ENCODE measurements at regions not wholly inside any gene's neighbourhood (a gene's known extent, or its start where the extent isn't known, plus 50 kb on each side); places are given as distances from the start of the nearest gene placed in this dataset.
"Not testable (repeated sequence)": the region's sequence is repeated elsewhere in the genome, so short reads cannot be mapped to it uniquely, and the experiment has no call there.

DNA sequence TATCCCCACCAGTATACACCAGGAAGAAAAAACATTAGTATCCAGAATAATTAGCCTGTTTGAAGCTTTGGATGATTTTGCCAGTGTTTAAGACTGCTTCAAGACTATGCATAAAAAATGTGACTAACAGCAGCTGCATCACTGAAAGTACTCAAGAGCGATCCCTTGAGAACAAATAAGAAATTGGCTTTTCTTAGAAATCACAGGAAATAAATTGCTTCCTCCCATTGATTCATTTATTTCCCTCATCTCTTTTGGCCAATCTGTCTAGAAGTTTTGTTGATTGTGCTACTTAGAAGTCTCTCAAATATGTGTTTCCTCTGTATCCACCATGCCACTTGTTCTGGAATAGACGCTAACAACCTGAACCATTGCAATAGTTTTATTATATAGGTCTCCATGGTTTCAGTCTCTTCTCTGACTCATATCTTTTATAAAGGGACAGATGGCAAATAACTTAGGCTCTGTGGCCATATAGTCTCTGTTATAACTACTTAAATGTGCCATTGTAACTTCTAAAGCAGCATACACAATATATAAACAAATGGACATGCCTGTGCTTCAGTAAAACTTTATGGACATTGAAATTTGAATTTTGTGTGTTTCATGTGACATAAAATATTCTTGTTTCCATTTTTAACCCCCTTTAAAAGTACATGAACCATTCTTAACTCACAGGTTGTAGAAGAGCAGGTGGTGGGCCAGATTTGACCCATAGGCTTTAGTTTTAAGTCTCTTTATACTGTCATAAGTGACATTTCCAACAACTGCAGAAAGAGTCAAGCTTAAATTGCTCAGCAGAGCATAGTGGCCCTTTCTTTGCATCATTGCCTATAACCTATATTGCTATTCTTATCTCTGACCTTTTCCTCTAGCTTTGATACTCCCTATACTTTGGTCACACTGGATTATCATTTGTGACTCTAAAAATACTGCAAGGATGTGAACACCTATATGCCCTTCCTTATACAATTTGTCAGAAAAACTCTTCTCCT, 123.9 kb downstream of the MC4R start:
- Histone ChIP-seq H3K36me3 (no peaks in the 10 kb centered on the region), H3K27ac (no peak overlapping the region), H3K4me3 (no peak overlapping the region), H3K9me3 (no peaks in the 10 kb centered on the region), H3K4me1 (no peaks in the 10 kb centered on the region), H3K27me3 (no peaks in the 10 kb centered on the region)
- DNase-seq (ENCODE audit: low spot score) = no peak
- TF ChIP-seq, protein P1, sequence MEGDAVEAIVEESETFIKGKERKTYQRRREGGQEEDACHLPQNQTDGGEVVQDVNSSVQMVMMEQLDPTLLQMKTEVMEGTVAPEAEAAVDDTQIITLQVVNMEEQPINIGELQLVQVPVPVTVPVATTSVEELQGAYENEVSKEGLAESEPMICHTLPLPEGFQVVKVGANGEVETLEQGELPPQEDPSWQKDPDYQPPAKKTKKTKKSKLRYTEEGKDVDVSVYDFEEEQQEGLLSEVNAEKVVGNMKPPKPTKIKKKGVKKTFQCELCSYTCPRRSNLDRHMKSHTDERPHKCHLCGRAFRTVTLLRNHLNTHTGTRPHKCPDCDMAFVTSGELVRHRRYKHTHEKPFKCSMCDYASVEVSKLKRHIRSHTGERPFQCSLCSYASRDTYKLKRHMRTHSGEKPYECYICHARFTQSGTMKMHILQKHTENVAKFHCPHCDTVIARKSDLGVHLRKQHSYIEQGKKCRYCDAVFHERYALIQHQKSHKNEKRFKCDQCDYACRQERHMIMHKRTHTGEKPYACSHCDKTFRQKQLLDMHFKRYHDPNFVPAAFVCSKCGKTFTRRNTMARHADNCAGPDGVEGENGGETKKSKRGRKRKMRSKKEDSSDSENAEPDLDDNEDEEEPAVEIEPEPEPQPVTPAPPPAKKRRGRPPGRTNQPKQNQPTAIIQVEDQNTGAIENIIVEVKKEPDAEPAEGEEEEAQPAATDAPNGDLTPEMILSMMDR (IDR thresholded peaks at IDR 0.05) = no peak

DNA sequence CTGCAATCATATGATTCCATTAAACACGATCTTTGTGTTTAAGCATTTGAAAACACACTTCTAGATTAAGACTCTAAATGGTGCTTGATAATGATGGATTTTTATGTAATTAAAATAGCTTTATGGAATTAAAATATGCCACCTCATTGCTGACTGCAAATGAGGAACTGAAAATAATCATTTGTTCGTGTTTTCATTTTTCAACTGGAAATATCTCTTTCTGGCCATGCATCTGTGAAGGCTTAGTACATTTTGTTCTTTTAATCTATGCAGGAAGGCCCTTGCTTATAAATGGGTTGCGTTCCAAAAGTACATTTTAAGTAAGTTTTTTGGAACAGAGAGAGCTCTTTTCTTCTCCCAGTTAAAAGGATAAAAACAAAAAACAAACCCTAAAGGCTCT, 125.5 kb downstream of the MC4R start:
- H3K9me3 ChIP-seq = no peaks in the 10 kb centered on the region
- DNase-seq (ENCODE audit: low spot score) = no peak
- TF ChIP-seq, protein P1 (IDR thresholded peaks at IDR 0.05) = no peak
- H3K27ac ChIP-seq = no peak overlapping the region
- H3K4me3 ChIP-seq = no peak overlapping the region
- H3K27me3 ChIP-seq = no peaks in the 10 kb centered on the region
- no peaks in the 10 kb centered on the region for H3K4me1 ChIP-seq
- no peaks in the 10 kb centered on the region for H3K36me3 ChIP-seq

DNA sequence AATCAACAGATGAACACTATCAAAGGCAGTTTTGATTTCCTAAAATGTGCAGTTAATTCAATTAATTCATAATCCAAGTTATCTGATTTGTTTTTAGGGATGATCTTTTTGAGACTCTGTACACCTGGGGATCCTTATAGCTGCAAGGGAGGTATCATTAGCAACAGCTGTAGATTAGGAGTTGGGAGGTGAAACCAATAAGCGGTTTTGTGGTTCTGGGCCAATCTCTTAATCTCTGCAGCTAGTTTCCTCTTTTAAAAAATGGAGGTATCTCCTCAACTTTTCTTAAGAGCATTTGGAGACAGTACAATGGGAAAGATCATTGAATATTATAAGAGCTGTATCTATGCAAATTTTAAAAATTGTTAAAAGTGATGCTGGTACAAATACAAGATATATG, 126.0 kb downstream of the MC4R start:
- Histone ChIP-seq H3K27ac (no peak overlapping the region), H3K4me3 (no peak overlapping the region), H3K27me3 (no peaks in the 10 kb centered on the region), H3K9me3 (no peaks in the 10 kb centered on the region), H3K4me1 (no peaks in the 10 kb centered on the region), H3K36me3 (no peaks in the 10 kb centered on the region)
- TF ChIP-seq, protein P1 (IDR thresholded peaks at IDR 0.05) = no peak
- DNase-seq (ENCODE audit: low spot score) = no peak

DNA sequence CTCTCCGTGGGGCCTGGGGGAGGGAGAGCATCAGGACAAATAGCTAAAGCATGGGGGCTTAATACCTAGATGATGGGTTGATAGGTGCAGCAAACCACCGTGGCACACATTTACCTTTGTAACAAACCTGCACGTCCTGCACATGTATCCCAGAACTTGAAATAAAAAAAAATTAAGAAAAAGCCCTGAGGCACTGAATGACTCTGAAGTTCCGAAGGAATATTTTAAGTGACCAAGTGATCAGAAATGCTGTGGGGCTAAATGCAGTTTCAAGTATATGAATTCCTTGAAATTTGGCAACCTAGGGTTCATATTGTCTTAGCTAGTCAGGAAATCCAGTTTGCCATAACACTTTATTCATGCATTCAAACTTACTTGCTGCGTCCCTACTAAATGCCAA, 127.5 kb downstream of the MC4R start:
- Histone ChIP-seq H3K4me3 (no peak overlapping the region), H3K27me3 (no peaks in the 10 kb centered on the region), H3K9me3 (no peaks in the 10 kb centered on the region), H3K4me1 (no peaks in the 10 kb centered on the region), H3K27ac (no peak overlapping the region), H3K36me3 (no peaks in the 10 kb centered on the region)
- DNase-seq (ENCODE audit: low spot score) = no peak
- TF ChIP-seq, protein P1 (IDR thresholded peaks at IDR 0.05) = no peak

DNA sequence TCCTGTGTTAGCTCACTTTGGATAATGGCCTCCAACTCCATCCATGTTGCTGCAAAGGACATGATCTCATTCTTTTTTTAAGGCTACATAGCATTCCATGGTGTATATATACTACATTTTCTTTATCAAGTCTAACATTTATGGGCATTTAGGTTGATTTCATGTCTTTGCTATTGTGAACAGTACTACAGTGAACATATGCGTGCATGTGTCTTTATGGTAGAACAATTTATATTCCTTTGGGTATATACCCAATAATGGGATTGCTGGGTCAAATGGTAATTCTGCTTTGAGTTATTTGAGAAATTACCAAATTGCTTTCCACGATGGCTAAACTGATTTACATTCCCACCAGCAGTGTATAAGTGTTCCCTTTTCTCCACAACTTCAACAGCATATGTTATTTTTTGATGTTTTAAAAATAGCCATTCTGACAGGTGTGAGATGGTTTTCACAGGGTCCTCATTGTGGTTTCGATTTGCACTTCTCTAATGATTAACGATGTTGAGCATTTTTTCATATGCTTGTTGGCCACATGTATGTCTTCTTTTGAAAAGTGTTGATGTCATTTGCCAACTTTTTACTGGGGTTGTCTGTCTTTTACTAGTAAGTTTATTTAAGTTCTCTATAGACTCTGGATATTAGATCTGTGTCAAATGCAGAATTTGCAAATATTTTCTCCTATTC, 133.4 kb downstream of the MC4R start:
- H3K9me3 ChIP-seq; H3K27ac ChIP-seq; DNase-seq (ENCODE audit: low spot score); H3K27me3 ChIP-seq; H3K4me1 ChIP-seq; H3K4me3 ChIP-seq; H3K36me3 ChIP-seq: not testable (repeated sequence)

DNA sequence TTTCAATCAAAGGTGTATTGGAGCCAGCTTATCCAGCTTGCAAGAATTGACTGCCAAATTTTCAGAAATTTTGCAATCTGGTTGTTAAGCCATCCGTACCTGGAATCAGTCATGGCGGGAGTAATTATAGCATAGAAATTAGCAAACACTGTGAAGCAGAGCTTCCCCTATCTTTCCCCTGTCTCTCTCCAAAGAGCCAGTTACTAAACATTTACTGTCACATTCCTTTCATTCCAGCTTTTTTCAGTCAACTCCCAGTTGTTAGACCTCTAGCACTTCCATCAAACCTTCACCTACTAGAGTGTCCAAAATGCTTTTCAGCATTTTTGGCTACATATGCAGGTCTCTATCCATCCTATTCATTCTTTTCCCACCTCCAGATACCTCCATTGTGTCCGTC, 137.4 kb downstream of the MC4R start:
- Histone ChIP-seq H3K27me3 (no peaks in the 10 kb centered on the region), H3K36me3 (no peaks in the 10 kb centered on the region), H3K4me1 (no peaks in the 10 kb centered on the region), H3K9me3 (peaks cover 0 to 3% of the 10 kb centered on the region in 2 donors), H3K27ac (no peak overlapping the region), H3K4me3 (no peak overlapping the region)
- TF ChIP-seq, protein P1 (IDR thresholded peaks at IDR 0.05) = no peak
- no peak for DNase-seq (ENCODE audit: low spot score)
